K562 (cell line): ENCODE measurements at regions not wholly inside any gene's neighbourhood (a gene's known extent, or its start where the extent isn't known, plus 50 kb on each side); places are given as distances from the start of the nearest gene placed in this dataset.

ENCODE experiments used
- ATAC-seq: fragments of 200-7000 bp; cut with Tn5 transposase; 3 replicates; pipeline ENCODE4 v1.9.1; 2020; ENCODE audit warnings: moderate library complexity
- BruUV-seq: library from RNA; stranded (reverse); fragments of 400-500 nt; replicated peaks from 2 replicates; lab custom pipeline; 2021; lab: Mats Ljungman, UMichigan
- CTCF ChIA-PET: fragments of 300-600 bp; formaldehyde crosslinking; extraction: SDS; loops from one replicate; lab custom pipeline; 2021; ENCODE audit warnings: low intra/inter-chr PET ratio; lab: Yijun Ruan, JAX
- POLR2A ChIA-PET: fragments of 300-600, 350-650 bp; sonication (Branson Sonifier 250); formaldehyde crosslinking; extraction: SDS; loops from one replicate; lab custom pipeline; 2021; ENCODE audit warnings: antibody characterized with exemption, inconsistent platforms; lab: Yijun Ruan, JAX
- DNase-seq, 4 experiments: peaks; one replicate each; pipeline versions ENCODE4 v3.0.0 to v3.0.0-alpha.2; 2011 to 2018; ENCODE audit warnings: low spot score in 3 of 4, mixed read lengths in 3 of 4; ENCODE audit errors: extremely low read depth in 1 of 4
- FAIRE-seq: peaks from 2 replicates; lab custom pipeline; 2011; peaks lifted over from hg19 to GRCh38; lab: Jason Lieb, UNC
- H2AFZ ChIP-seq: 2 replicates; pipeline ENCODE4 v1.6.0; 2011; ENCODE audit warnings: low read depth, low read length, control low read depth, inconsistent platforms
- H3K27ac ChIP-seq: fragments of 200-600 bp; 3 replicates; pipeline ENCODE4 v1.8.0; 2011; ENCODE audit warnings: low read depth, mild to moderate bottlenecking, control low read depth, inconsistent platforms, low read length, moderate library complexity, mixed read lengths; ENCODE audit errors: extremely low read depth
- H3K27me3 ChIP-seq, 2 experiments: fragments of 300-600 bp in 1 of 2; 2 replicates in 1 of 2; 3 replicates in 1 of 2; pipeline versions ENCODE4 v1.6.0 to v1.8.0; 2011; ENCODE audit warnings: inconsistent platforms in 2 of 2, low read length in 2 of 2, mild to moderate bottlenecking in 1 of 2, mixed read lengths in 1 of 2, moderate library complexity in 1 of 2; ENCODE audit not compliant: control insufficient read depth in 2 of 2, insufficient read depth in 2 of 2
- H3K36me3 ChIP-seq: fragments of 300-600 bp; 3 replicates; pipeline ENCODE4 v1.8.0; 2011; ENCODE audit warnings: mild to moderate bottlenecking, low read length, inconsistent platforms; ENCODE audit not compliant: control insufficient read depth, insufficient read depth
- H3K4me1 ChIP-seq, 2 experiments: fragments of 200-600 bp in 1 of 2; replicated peaks in 1 of 2; 2 replicates in 1 of 2; 3 replicates in 1 of 2; pipeline versions ENCODE4 v1.5.1 to v1.8.0; 2011; ENCODE audit warnings: inconsistent platforms in 2 of 2, low read length in 2 of 2, mild to moderate bottlenecking in 1 of 2, mixed read lengths in 1 of 2, moderate library complexity in 1 of 2; ENCODE audit not compliant: control insufficient read depth in 2 of 2, insufficient read depth in 2 of 2
- H3K4me2 ChIP-seq: 2 replicates; pipeline ENCODE4 v1.6.1; 2011; ENCODE audit warnings: low read length, control low read depth, inconsistent platforms, mixed read lengths; ENCODE audit not compliant: insufficient read depth
- H3K4me3 ChIP-seq: fragments of 200-600 bp; sonication (generic), shearing (Covaris generic); 2 replicates; pipeline ENCODE4 v1.5.1; 2016; ENCODE audit warnings: control low read depth, inconsistent platforms
- H3K79me2 ChIP-seq: fragments of 200-600 bp; 3 replicates; pipeline ENCODE4 v1.8.0; 2011; ENCODE audit warnings: low read length, inconsistent platforms; ENCODE audit not compliant: control insufficient read depth, insufficient read depth
- H3K9ac ChIP-seq, 2 experiments: 2 replicates each; pipeline versions ENCODE4 v1.6.0 to v1.6.1; 2011; ENCODE audit warnings: low read depth in 2 of 2, low read length in 2 of 2, control low read depth in 1 of 2, inconsistent platforms in 1 of 2, mild to moderate bottlenecking in 1 of 2, mixed read lengths in 1 of 2; ENCODE audit not compliant: insufficient read depth in 1 of 2
- H3K9me1 ChIP-seq: one replicate; pipeline ENCODE4 v1.6.0; 2011; ENCODE audit warnings: inconsistent platforms, mild to moderate bottlenecking, low read length, moderate library complexity; ENCODE audit not compliant: control insufficient read depth, insufficient read depth
- H3K9me3 ChIP-seq: replicated peaks from 2 replicates; pipeline ENCODE4 v1.5.1; 2011; ENCODE audit warnings: low read depth, low read length, inconsistent platforms; ENCODE audit not compliant: control insufficient read depth, insufficient read depth
- H4K20me1 ChIP-seq: replicated peaks from 2 replicates; pipeline ENCODE4 v1.6.1; 2011; ENCODE audit warnings: low read length, inconsistent platforms, mixed read lengths; ENCODE audit not compliant: control insufficient read depth, insufficient read depth
- CBFA2T3 ChIP-seq: fragments of 450-650 bp; IDR thresholded peaks from 2 replicates; pipeline ENCODE4 v1.6.1; 2017
- FOXM1 ChIP-seq, 2 experiments: fragments of 450-650 bp in 1 of 2; sonication (generic) in 1 of 2; formaldehyde crosslinking in 1 of 2; IDR thresholded peaks; 2 replicates each; pipeline versions ENCODE4 v1.6.1 to v1.9.0; 2017 to 2022; ENCODE audit warnings: low read depth in 2 of 2, mild to moderate bottlenecking in 2 of 2, missing genetic modification reagents in 1 of 2, moderate library complexity in 1 of 2
- GTF2E2 ChIP-seq: fragments of 200-800 bp; sonication (Bioruptor generic); IDR thresholded peaks from 2 replicates; pipeline ENCODE4 v1.6.1; 2016; ENCODE audit warnings: missing genetic modification characterization, missing compliant biosample characterization
- LARP7 ChIP-seq: fragments of 450-650 bp; IDR thresholded peaks from 2 replicates; pipeline ENCODE4 v1.6.1; 2016
- MEF2D ChIP-seq: conservative IDR thresholded peaks from 2 replicates; pipeline ENCODE4 v1.6.1; 2016; ENCODE audit warnings: low read depth, missing genetic modification characterization, missing compliant biosample characterization
- MLX ChIP-seq, 2 experiments: fragments of 450-650 bp in 1 of 2; sonication (generic) in 1 of 2; formaldehyde crosslinking; conservative IDR thresholded peaks; 2 replicates each; pipeline versions ENCODE4 v1.4.0 to v1.8.1; 2020 to 2022; ENCODE audit warnings: mild to moderate bottlenecking in 1 of 2, missing genetic modification reagents in 1 of 2
- NFYB ChIP-seq: IDR thresholded peaks from 2 replicates; pipeline ENCODE4 v1.6.1; 2011; ENCODE audit warnings: mild to moderate bottlenecking, moderate library complexity; ENCODE audit not compliant: insufficient read length; ENCODE audit errors: extremely low read depth
- RNF219 ChIP-seq: fragments of 250-450 bp; sonication (Bioruptor Pico); IDR thresholded peaks from 2 replicates; pipeline ENCODE4 v1.5.0; 2022; ENCODE audit warnings: mild to moderate bottlenecking
- RUNX1 ChIP-seq: sonication (generic); IDR thresholded peaks from 2 replicates; pipeline ENCODE4 v1.6.1; 2016; ENCODE audit warnings: antibody characterized with exemption, low read depth
- TBP ChIP-seq: optimal IDR thresholded peaks from 2 replicates; pipeline ENCODE3; 2011; ENCODE audit warnings: low read depth, low read length, improper control_type of control experiment
- ZNF561 ChIP-seq: fragments of 450-650 bp; formaldehyde crosslinking; conservative IDR thresholded peaks from 2 replicates; pipeline ENCODE4 v1.4.0; 2020; ENCODE audit warnings: mild to moderate bottlenecking, moderate library complexity
- ZNF639 ChIP-seq, 2 experiments: fragments of 200-800 bp in 1 of 2; sonication (Bioruptor generic) in 1 of 2; sonication (generic) in 1 of 2; formaldehyde crosslinking in 1 of 2; IDR thresholded peaks in 1 of 2; conservative IDR thresholded peaks in 1 of 2; 2 replicates each; pipeline versions ENCODE4 v1.5.0 to v1.6.1; 2016 to 2020; ENCODE audit warnings: missing compliant biosample characterization in 1 of 2, missing genetic modification characterization in 1 of 2, missing genetic modification reagents in 1 of 2
- ZNF766 ChIP-seq: fragments of 200-800 bp; sonication (Bioruptor generic); conservative IDR thresholded peaks from 2 replicates; pipeline ENCODE4 v1.6.1; 2016; ENCODE audit warnings: missing genetic modification characterization, missing compliant biosample characterization
- WGBS: fragments of 100-300 bp; shearing (Covaris generic); methylation state at CpG from one replicate; pipeline ENCODE4 v1.1.6; 2016; ENCODE audit warnings: low coverage, mixed read lengths; ENCODE audit not compliant: insufficient coverage; ENCODE audit errors: missing lambda C conversion rate; 5-methylcytosine and 5-hydroxymethylcytosine counted together
- in situ Hi-C: fragments of 300-500 bp; cut with MboI; formaldehyde crosslinking; loops from 4 replicates; pipeline ENCODE4 v1.15.0; 2018; ENCODE audit warnings: inconsistent platforms, mixed read lengths
- intact Hi-C: fragments of 100-400 bp; cut with micrococcal nuclease; formaldehyde crosslinking; loops from 2 replicates; pipeline ENCODE4 v1.14.2; 2022

GRCh38 chr16:86069736-86070298 lies 170.9 kb downstream of the IRF8 start (continued):
- no peak for TF ChIP-seq ZNF639 (CRISPR knock-in tag; conservative IDR thresholded peaks at IDR 0.05 in 1 of 2, IDR thresholded peaks at IDR 0.05 in 1 of 2)
- TF ChIP-seq TBP: no peak
- TF ChIP-seq LARP7: no peak
- no peak for TF ChIP-seq MLX (CRISPR knock-in tag; conservative IDR thresholded peaks at IDR 0.05)

- POLR2A ChIA-PET: no interaction called here
- WGBS: 0% methylated on average over 6 of the region's 6 CpGs
- H3K9ac ChIP-seq: no peak overlapping the region
Observed at GRCh38 chr16:86070484-86070883, 171.5 kb downstream of the IRF8 start.

More at GRCh38 chr16:86070484-86070883, 171.5 kb downstream of the IRF8 start:
- Histone ChIP-seq H3K36me3 (no peaks in the 10 kb centered on the region), H3K27me3 (peaks cover 19 to 55% of the 10 kb centered on the region in 2 experiments; a peak in 4 of 5 replicates), H3K79me2 (no peaks in the 10 kb centered on the region), H2AFZ (no peak overlapping the region), H3K27ac (no peak overlapping the region), H3K4me1 (peaks cover 3 to 18% of the 10 kb centered on the region in 2 experiments; a peak in 4 of 5 replicates), H3K9me1 (no peaks in the 10 kb centered on the region), H3K4me2 (no peak overlapping the region), H3K9me3 (no peaks in the 10 kb centered on the region), H3K4me3 (no peak overlapping the region), H4K20me1 (no peaks in the 10 kb centered on the region; the same call in 1 of the 2 replicates)
- in situ Hi-C loops (no loop called here), intact Hi-C loops (no loop called here)
- CTCF ChIA-PET: no interaction called here
- FAIRE-seq (no peak), DNase-seq (no peak), ATAC-seq (no peak)
- TF ChIP-seq RNF219 (CRISPR knock-in tag) (no peak), FOXM1 (IDR thresholded peaks at IDR 0.05; ENCODE audit: low read depth) (no peak), FOXM1 (CRISPR knock-in tag; IDR thresholded peaks at IDR 0.05; ENCODE audit: low read depth) (no peak), CBFA2T3 (no peak), NFYB (no peak), RUNX1 (no peak), ZNF561 (CRISPR knock-in tag) (no peak), ZNF766 (no peak), GTF2E2 (tag) (no peak), MEF2D (tag) (no peak)
- BruUV-seq: no TSS peak
